COR-L47 (cell line): ENCODE measurements at regions not wholly inside any gene's neighbourhood (a gene's known extent, or its start where the extent isn't known, plus 50 kb on each side); places are given as distances from the start of the nearest gene placed in this dataset.
"Not testable (repeated sequence)": the region's sequence is repeated elsewhere in the genome, so short reads cannot be mapped to it uniquely, and the experiment has no call there.

Experiments
- DNase-seq: peaks from one replicate; lab custom pipeline; 2025; lab: John Stamatoyannopoulos, UW

- DNase-seq = no peak
Observed at GRCh38 chr18:34942276-34942675, 98.9 kb upstream of the MAPRE2 start.

- no peak for DNase-seq
Observed at GRCh38 chr18:34942975-34943374, 98.2 kb upstream of the MAPRE2 start.

- DNase-seq = no peak
Observed at GRCh38 chr18:34943587-34943986, 97.6 kb upstream of the MAPRE2 start.

- peak; percentile 21 for DNase-seq
Observed at GRCh38 chr18:34947711-34948125, 93.5 kb upstream of the MAPRE2 start.

- DNase-seq = no peak
Observed at GRCh38 chr18:34951625-34952379, 89.4 kb upstream of the MAPRE2 start.

GRCh38 chr18:34953212-34953611 is 88.0 kb upstream of the MAPRE2 start:
- DNase-seq = no peak

GRCh38 chr18:34955494-34955893 is 85.7 kb upstream of the MAPRE2 start:
- DNase-seq = not testable (repeated sequence)

GRCh38 chr18:34956663-34957062 is 84.5 kb upstream of the MAPRE2 start:
- no peak for DNase-seq

- DNase-seq = no peak
Observed at GRCh38 chr18:34957119-34957863, 83.9 kb upstream of the MAPRE2 start.

- DNase-seq = no peak
Observed at GRCh38 chr18:34957864-34958259, 83.4 kb upstream of the MAPRE2 start.

GRCh38 chr18:34959211-34959829 is 81.9 kb upstream of the MAPRE2 start:
- no peak for DNase-seq

- no peak for DNase-seq
Observed at GRCh38 chr18:34959989-34960388, 81.2 kb upstream of the MAPRE2 start.

GRCh38 chr18:34965108-34965507 is 76.1 kb upstream of the MAPRE2 start:
- DNase-seq = peak; percentile 70

- no peak for DNase-seq
Observed at GRCh38 chr18:34965566-34965965, 75.6 kb upstream of the MAPRE2 start.

- DNase-seq = no peak
Observed at GRCh38 chr18:34970106-34970505, 71.1 kb upstream of the MAPRE2 start.

- DNase-seq = no peak
Observed at GRCh38 chr18:34971313-34971712, 69.9 kb upstream of the MAPRE2 start.

GRCh38 chr18:34972765-34973414 is 68.3 kb upstream of the MAPRE2 start:
- no peak for DNase-seq

- DNase-seq = no peak
Observed at GRCh38 chr18:34976123-34976522, 65.1 kb upstream of the MAPRE2 start.

GRCh38 chr18:34976534-34976898 is 64.7 kb upstream of the MAPRE2 start:
- no peak for DNase-seq

- peak; percentile 86 for DNase-seq
Observed at GRCh38 chr18:34976899-34977837, 64.0 kb upstream of the MAPRE2 start.

GRCh38 chr18:34977838-34978532 is 63.2 kb upstream of the MAPRE2 start:
- DNase-seq = peak; percentile 57
